ENCODE measurements at regions not wholly inside any gene's neighbourhood (a gene's known extent, or its start where the extent isn't known, plus 50 kb on each side); places are given as distances from the start of the nearest gene placed in this dataset.

- TF ChIP-seq CTCF (IDR thresholded peaks at IDR 0.05), result no peak
Measured at GRCh38 chr13:106001443-106001842, 534.0 kb downstream of the EFNB2 start.

GRCh38 chr13:105997581-105998550, 537.6 kb downstream of the EFNB2 start:
- TF ChIP-seq CTCF (IDR thresholded peaks at IDR 0.05), result no peak

GRCh38 chr13:105996391-105997025, 539.0 kb downstream of the EFNB2 start:
- TF ChIP-seq CTCF (IDR thresholded peaks at IDR 0.05), result no peak

GRCh38 chr13:105994340-105994739, 541.1 kb downstream of the EFNB2 start:
- TF ChIP-seq CTCF (IDR thresholded peaks at IDR 0.05), result no peak

- no peak for TF ChIP-seq CTCF (IDR thresholded peaks at IDR 0.05)
Measured at GRCh38 chr13:105991622-105992277, 543.7 kb downstream of the EFNB2 start.

GRCh38 chr13:105991131-105991530, 544.3 kb downstream of the EFNB2 start:
- TF ChIP-seq CTCF (IDR thresholded peaks at IDR 0.05), result no peak

- no peak for TF ChIP-seq CTCF (IDR thresholded peaks at IDR 0.05)
Measured at GRCh38 chr13:105990256-105990958, 545.1 kb downstream of the EFNB2 start.
